Colonic mucosa (tissue), 4 donors: ENCODE measurements at regions not wholly inside any gene's neighbourhood (a gene's known extent, or its start where the extent isn't known, plus 50 kb on each side); places are given as distances from the start of the nearest gene placed in this dataset.

ENCODE experiments used
- DNase-seq: peaks from one replicate; pipeline ENCODE4 v3.0.0-alpha.2; 2020
- H3K27ac ChIP-seq: fragments of 200-600 bp; one replicate; pipeline ENCODE4 v1.8.0; 2021
- H3K27me3 ChIP-seq: fragments of 200-600 bp; one replicate; pipeline ENCODE4 v1.8.0; 2021
- H3K36me3 ChIP-seq: fragments of 200-600 bp; one replicate; pipeline ENCODE4 v1.8.0; 2021
- H3K4me1 ChIP-seq: fragments of 200-600 bp; one replicate; pipeline ENCODE4 v1.8.0; 2021; ENCODE audit warnings: mild to moderate bottlenecking
- H3K4me3 ChIP-seq: fragments of 200-600 bp; one replicate; pipeline ENCODE4 v1.8.0; 2021
- H3K9ac ChIP-seq, 2 donors: one replicate each; pipeline ENCODE4 v1.7.0; 2013; ENCODE audit warnings: control low read depth in 2 of 2, low read depth in 2 of 2, low read length in 2 of 2
- H3K9me3 ChIP-seq: fragments of 200-600 bp; one replicate; pipeline ENCODE4 v1.8.0; 2021
- intact Hi-C: fragments of 100-400 bp; cut with DNase I; formaldehyde crosslinking; loops from one replicate; pipeline ENCODE4 v1.14.1; 2022
- TF ChIP-seq, protein P1 (sequence below): fragments of 200-600 bp; IDR thresholded peaks from one replicate; pipeline ENCODE4 v1.8.0; 2022; ENCODE audit warnings: antibody characterized with exemption, mild to moderate bottlenecking
- donor health status: healthy.
- donor health status: DM: no; HTN: no; CAD: no.
- donor health status: DM: no; HTN: no; CAD: no.

DNA sequence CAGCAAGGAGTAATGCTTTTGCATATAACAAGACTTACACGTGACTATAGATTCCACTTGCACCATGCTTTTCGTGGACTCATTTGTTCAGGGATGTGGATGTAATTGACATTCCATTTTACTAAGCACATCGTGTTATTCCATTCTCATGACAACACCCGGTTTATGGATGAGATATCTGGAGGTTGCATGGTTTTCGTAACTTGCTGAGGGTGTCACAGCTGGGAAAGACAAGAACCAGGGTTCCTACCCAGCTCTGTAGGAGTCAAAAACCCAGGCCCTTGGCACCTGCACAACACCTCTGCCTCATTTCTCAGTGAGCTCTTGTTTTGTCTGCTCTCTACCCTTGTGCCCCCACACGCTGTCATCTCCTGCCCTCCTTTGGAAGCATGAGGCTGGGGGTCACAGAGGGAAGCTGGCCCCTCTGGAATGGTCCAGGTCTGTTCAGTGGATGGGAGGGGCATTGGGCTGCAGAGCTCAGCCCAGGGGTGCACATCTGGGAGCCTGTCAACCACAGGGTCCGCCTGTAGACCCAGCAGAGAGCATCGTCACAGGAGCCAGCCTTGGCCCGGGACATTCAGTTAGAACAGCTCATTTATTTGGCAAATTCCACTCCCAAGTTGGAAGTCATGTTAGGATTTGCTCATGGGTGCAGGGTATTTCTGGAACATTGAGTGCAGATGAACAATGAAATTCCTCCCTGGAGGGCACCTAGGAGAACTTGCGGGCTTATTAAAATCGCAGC is 120.1 kb upstream of the TWIST2 start:
- Histone ChIP-seq H3K4me1 (no peaks in the 10 kb centered on the region), H3K36me3 (no peaks in the 10 kb centered on the region), H3K9me3 (no peaks in the 10 kb centered on the region), H3K4me3 (no peak overlapping the region), H3K9ac (no peak overlapping the region), H3K27ac (peak overlapping the region; percentile 24), H3K27me3 (no peaks in the 10 kb centered on the region)
- TF ChIP-seq, protein P1, sequence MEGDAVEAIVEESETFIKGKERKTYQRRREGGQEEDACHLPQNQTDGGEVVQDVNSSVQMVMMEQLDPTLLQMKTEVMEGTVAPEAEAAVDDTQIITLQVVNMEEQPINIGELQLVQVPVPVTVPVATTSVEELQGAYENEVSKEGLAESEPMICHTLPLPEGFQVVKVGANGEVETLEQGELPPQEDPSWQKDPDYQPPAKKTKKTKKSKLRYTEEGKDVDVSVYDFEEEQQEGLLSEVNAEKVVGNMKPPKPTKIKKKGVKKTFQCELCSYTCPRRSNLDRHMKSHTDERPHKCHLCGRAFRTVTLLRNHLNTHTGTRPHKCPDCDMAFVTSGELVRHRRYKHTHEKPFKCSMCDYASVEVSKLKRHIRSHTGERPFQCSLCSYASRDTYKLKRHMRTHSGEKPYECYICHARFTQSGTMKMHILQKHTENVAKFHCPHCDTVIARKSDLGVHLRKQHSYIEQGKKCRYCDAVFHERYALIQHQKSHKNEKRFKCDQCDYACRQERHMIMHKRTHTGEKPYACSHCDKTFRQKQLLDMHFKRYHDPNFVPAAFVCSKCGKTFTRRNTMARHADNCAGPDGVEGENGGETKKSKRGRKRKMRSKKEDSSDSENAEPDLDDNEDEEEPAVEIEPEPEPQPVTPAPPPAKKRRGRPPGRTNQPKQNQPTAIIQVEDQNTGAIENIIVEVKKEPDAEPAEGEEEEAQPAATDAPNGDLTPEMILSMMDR: no peak
- DNase-seq: no peak
- intact Hi-C loops: no loop called here

DNA sequence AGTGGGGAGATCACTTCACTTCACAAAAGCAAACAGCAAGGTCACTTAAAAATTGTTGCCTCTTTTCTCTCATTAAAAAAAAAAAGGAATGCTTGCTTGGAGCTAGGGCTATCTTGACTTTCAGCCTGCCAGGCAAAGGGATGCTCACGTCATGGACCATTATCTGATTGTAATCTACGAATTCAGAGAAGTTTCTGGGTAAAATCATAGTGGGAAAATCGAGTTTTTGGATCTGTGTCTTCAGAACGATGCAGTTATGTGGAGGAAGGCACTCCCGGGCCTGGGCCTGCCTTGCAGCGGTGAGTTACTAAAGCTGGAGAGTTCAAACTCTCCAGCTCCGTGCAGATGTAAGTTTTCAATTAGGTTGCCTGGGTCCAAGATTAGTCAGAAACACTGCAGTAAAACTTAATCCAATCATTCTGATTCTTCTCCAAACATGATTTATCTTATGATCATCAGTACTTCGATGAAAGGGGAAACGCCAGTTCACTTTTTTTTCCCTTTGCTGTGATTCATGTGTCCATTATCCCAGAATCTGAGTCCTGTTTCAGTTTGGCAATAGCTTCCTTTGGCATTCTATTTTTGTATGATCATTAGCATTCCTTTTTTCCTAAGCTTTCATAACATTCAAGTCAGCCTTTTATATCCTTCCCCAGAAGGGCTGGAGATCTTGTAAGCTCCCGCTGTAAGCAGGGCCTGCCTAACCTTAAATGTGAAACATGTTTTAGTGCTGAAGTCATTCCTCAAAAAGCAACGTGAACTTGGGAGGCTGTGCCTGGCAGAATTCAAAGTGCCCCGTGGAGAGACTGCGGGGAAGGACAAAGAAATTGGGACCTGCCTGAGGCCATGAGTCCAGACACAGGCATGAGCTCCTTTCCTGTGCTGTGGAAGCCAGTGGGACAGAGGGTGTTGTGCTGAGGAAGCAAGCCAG is 119.3 kb upstream of the TWIST2 start:
- intact Hi-C loops: no loop called here
- Histone ChIP-seq H3K27ac (peak overlapping the region; percentile 24), H3K9ac (no peak overlapping the region), H3K9me3 (no peaks in the 10 kb centered on the region), H3K4me1 (no peaks in the 10 kb centered on the region), H3K36me3 (no peaks in the 10 kb centered on the region), H3K4me3 (no peak overlapping the region), H3K27me3 (no peaks in the 10 kb centered on the region)
- no peak for DNase-seq
- TF ChIP-seq, protein P1: no peak

DNA sequence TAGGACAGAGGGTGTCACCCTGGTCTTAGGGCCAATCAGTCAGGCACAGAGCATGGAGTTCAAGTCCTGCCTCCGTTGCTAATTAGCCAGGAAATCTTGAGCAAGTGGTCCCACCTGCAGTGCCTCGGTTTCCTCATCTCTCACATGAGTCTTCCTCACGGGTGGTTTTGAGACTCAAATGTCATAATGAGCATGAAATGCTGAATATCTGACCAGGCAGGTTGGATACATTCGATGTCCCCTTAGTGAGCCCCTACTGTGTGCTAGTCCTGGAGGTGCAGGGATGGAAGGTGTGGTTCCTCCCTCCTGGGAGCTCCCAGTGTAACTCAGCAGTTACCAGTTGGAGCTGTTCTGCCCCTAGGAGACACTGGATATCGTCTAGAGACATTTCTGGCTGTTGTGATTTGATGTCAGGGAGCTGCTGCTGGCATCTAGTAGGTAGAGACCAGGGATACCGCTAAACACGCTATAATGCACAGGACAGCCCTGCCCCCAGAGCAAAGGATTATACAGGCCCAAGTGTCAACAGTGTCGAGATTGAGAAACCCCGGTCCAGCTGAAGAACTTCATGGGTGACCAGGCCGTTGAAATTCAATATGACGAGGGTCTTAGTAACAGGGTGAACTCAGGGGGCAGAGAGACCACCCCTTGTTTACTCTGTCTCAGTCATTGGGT is 118.5 kb upstream of the TWIST2 start:
- H3K4me3 ChIP-seq: no peak overlapping the region
- no peaks in the 10 kb centered on the region for H3K4me1 ChIP-seq
- no peaks in the 10 kb centered on the region for H3K36me3 ChIP-seq
- TF ChIP-seq, protein P1: no peak
- no peaks in the 10 kb centered on the region for H3K9me3 ChIP-seq
- H3K27me3 ChIP-seq: no peaks in the 10 kb centered on the region
- no peak overlapping the region for H3K27ac ChIP-seq
- DNase-seq: no peak
- intact Hi-C loops: no loop called here
- H3K9ac ChIP-seq: no peak overlapping the region

DNA sequence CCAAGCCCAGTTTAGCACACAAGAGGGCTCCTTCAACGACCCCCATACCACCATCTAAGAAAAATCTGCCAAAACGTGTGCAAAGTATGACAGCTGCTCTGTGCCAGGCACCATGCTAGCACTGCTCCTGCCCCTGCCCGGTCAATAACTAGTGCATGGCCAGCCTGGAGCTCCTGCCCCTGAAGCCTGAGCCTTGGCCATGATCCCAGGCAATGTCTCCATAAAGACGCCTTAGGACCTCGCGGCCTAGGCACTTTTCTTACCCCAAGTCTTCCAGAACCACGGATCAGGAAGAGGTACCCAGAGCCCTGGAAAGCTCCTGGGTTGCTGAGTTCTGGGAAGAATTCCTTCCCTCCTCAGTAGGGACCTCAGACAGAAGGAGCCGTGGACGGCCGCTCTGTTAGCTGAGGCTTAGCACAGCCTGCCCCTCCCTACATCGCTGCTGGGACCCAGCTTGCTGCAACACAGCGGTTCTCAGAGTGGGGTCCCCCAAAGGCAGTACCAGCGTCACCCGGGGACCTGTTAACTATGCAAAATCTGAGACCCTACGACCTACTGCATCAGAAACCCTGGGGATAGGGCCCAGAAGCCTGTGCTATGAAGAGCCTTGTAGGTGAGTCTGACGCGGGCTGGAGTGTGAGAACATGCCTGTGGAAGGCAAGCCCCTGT is 117.8 kb upstream of the TWIST2 start:
- intact Hi-C loops: no loop called here

More for the DNA sequence above, 117.8 kb upstream of the TWIST2 start:
- H3K9me3 ChIP-seq: no peaks in the 10 kb centered on the region
- H3K4me1 ChIP-seq: no peaks in the 10 kb centered on the region
- H3K27me3 ChIP-seq: no peaks in the 10 kb centered on the region
- TF ChIP-seq, protein P1: no peak
- H3K36me3 ChIP-seq: no peaks in the 10 kb centered on the region
- H3K9ac ChIP-seq: no peak overlapping the region
- H3K4me3 ChIP-seq: no peak overlapping the region
- no peak for DNase-seq
- no peak overlapping the region for H3K27ac ChIP-seq
